CD4-positive, alpha-beta T cell (primary cell): ENCODE measurements at regions not wholly inside any gene's neighbourhood (a gene's known extent, or its start where the extent isn't known, plus 50 kb on each side); places are given as distances from the start of the nearest gene placed in this dataset.

Source experiments
- ATAC-seq: fragments of 200-7000 bp; cut with Tn5 transposase; one replicate; pipeline ENCODE4 v1.10.0; 2022; ENCODE audit warnings: mild to moderate bottlenecking; ENCODE audit not compliant: poor library complexity
- CTCF ChIA-PET: fragments of 350-600 bp; sonication (Branson Sonifier 250); formaldehyde crosslinking; loops from one replicate; lab custom pipeline; 2021; ENCODE audit warnings: antibody characterized with exemption, inconsistent platforms; lab: Charles Lee
- POLR2A ChIA-PET: fragments of 350-600 bp; sonication (Branson Sonifier 250); formaldehyde crosslinking; loops from one replicate; lab custom pipeline; 2021; ENCODE audit warnings: antibody characterized with exemption, inconsistent platforms; lab: Charles Lee
- DNase-seq, 14 experiments: peaks; one replicate each; pipeline ENCODE4 v3.0.0-alpha.2; 2013 to 2020; ENCODE audit warnings: mixed read lengths in 2 of 14
- H3K27ac ChIP-seq, 2 donors: one replicate each; pipeline versions ENCODE4 v1.5.1 to v1.7.0; 2013; ENCODE audit warnings: low read length in 2 of 2, low read depth in 1 of 2, mild to moderate bottlenecking in 1 of 2
- H3K27me3 ChIP-seq, 2 experiments: 1 replicate in 1 of 2; 2 replicates in 1 of 2; pipeline versions ENCODE4 v1.6.1 to v1.7.0; 2013; ENCODE audit warnings: low read length in 2 of 2, control low read depth in 1 of 2, mild to moderate bottlenecking in 1 of 2, moderate library complexity in 1 of 2; ENCODE audit not compliant: insufficient read depth in 2 of 2, control insufficient read depth in 1 of 2
- H3K36me3 ChIP-seq: one replicate; pipeline ENCODE4 v1.6.1; 2013; ENCODE audit warnings: low read length, control low read depth; ENCODE audit not compliant: insufficient read depth
- H3K4me1 ChIP-seq: one replicate; pipeline ENCODE4 v1.6.1; 2013; ENCODE audit warnings: low read length, control low read depth; ENCODE audit not compliant: insufficient read depth
- H3K4me3 ChIP-seq: one replicate; pipeline ENCODE4 v1.5.1; 2013; ENCODE audit warnings: mild to moderate bottlenecking, low read length, moderate library complexity
- H3K9me3 ChIP-seq, 2 experiments: 1 replicate in 1 of 2; 2 replicates in 1 of 2; pipeline versions ENCODE4 v1.6.1 to v1.7.0; 2013; ENCODE audit warnings: low read length in 2 of 2, mild to moderate bottlenecking in 2 of 2, control low read depth in 1 of 2, moderate library complexity in 1 of 2; ENCODE audit not compliant: control insufficient read depth in 1 of 2, insufficient read depth in 1 of 2
- H3K27ac Mint-ChIP-seq: one replicate; pipeline ENCODE4 v1.8.0; 2020; ENCODE audit warnings: mixed read lengths
- H3K27me3 Mint-ChIP-seq: one replicate; pipeline ENCODE4 v1.8.0; 2021; ENCODE audit warnings: mixed read lengths
- H3K36me3 Mint-ChIP-seq: one replicate; pipeline ENCODE4 v1.8.0; 2021; ENCODE audit warnings: low read depth, mixed read lengths
- H3K4me1 Mint-ChIP-seq: one replicate; pipeline ENCODE4 v1.8.0; 2021; ENCODE audit warnings: low read depth, mixed read lengths
- H3K4me3 Mint-ChIP-seq: one replicate; pipeline ENCODE4 v1.8.0; 2020; ENCODE audit warnings: mild to moderate bottlenecking, mixed read lengths
- H3K9me3 Mint-ChIP-seq: one replicate; pipeline ENCODE4 v1.8.0; 2020; ENCODE audit warnings: mixed read lengths
- CTCF ChIP-seq: fragments of 200-600 bp; IDR thresholded peaks from one replicate; pipeline ENCODE4 v1.8.0; 2022; ENCODE audit warnings: antibody characterized with exemption, mild to moderate bottlenecking
- intact Hi-C, 2 experiments: fragments of 100-400 bp; cut with DNase I in 1 of 2; cut with micrococcal nuclease in 1 of 2; formaldehyde crosslinking; loops; one replicate each; pipeline versions ENCODE4 v1.15.1 to v1.9.0; 2023 to 2025; cut with DNase I, micrococcal nuclease

- no peak overlapping the region for H3K4me3 ChIP-seq
- DNase-seq (no peak), ATAC-seq (no peak)
- Mint-ChIP-seq H3K36me3 (peaks cover 1% of the 10 kb centered on the region), H3K9me3 (no peaks in the 10 kb centered on the region), H3K4me3 (no peak overlapping the region), H3K27ac (peak overlapping the region; percentile 32), H3K4me1 (peaks cover 73% of the 10 kb centered on the region), H3K27me3 (no peaks in the 10 kb centered on the region)
- no peak for TF ChIP-seq CTCF
- H3K27me3 ChIP-seq, result no peaks in the 10 kb centered on the region
- no peaks in the 10 kb centered on the region for H3K36me3 ChIP-seq
- no peak overlapping the region for H3K27ac ChIP-seq
- peaks cover 14% of the 10 kb centered on the region for H3K4me1 ChIP-seq
- intact Hi-C loops, result no loop called here
- ChIA-PET CTCF (interaction anchor here (1.0 kb wide), 1 partner anchor 185 kb away, joined by 3 read pairs; no protein-coding TSS in a partner anchor), POLR2A (interaction anchor here (1.2 to 2.1 kb wide), 4 partner anchors 10 to 79 kb away, joined by 3 to 5 read pairs (median 4); no protein-coding TSS in a partner anchor)
- H3K9me3 ChIP-seq, result no peaks in the 10 kb centered on the region
Observed at GRCh38 chr12:92064422-92064821, 81.2 kb downstream of the BTG1 start.

- no peaks in the 10 kb centered on the region for H3K27me3 Mint-ChIP-seq
- Histone ChIP-seq H3K27ac (no peak overlapping the region), H3K4me1 (peaks cover 22% of the 10 kb centered on the region), H3K27me3 (no peaks in the 10 kb centered on the region), H3K4me3 (no peak overlapping the region), H3K9me3 (no peaks in the 10 kb centered on the region), H3K36me3 (no peaks in the 10 kb centered on the region)
- H3K27ac Mint-ChIP-seq, result peak overlapping the region; percentile 32
- TF ChIP-seq CTCF, result no peak
- ATAC-seq (no peak), DNase-seq (no peak)
- H3K4me3 Mint-ChIP-seq, result no peak overlapping the region
- intact Hi-C loops, result no loop called here
- no peaks in the 10 kb centered on the region for H3K9me3 Mint-ChIP-seq
- ChIA-PET POLR2A (interaction anchor here (1.3 to 2.1 kb wide), 3 partner anchors 14 to 80 kb away, joined by 4 to 5 read pairs (median 4); no protein-coding TSS in a partner anchor), CTCF (interaction anchor here (1.2 to 1.4 kb wide), 2 partner anchors 74 to 681 kb away, joined by 3 read pairs; no protein-coding TSS in a partner anchor)
- H3K36me3 Mint-ChIP-seq, result peaks cover 9% of the 10 kb centered on the region
- H3K4me1 Mint-ChIP-seq, result peaks cover 78% of the 10 kb centered on the region
Observed at GRCh38 chr12:92063641-92064040, 82.0 kb downstream of the BTG1 start.

- no peaks in the 10 kb centered on the region for H3K9me3 ChIP-seq
- H3K4me1 ChIP-seq, result peaks cover 25% of the 10 kb centered on the region
- ChIA-PET POLR2A (interaction anchor here (1.3 to 2.1 kb wide), 2 partner anchors 13 to 80 kb away, joined by 4 to 5 read pairs; no protein-coding TSS in a partner anchor), CTCF (interaction anchor here (1.2 to 1.4 kb wide), 3 partner anchors 15 to 681 kb away, joined by 3 read pairs; no protein-coding TSS in a partner anchor)
- TF ChIP-seq CTCF, result no peak
- Mint-ChIP-seq H3K4me3 (peak overlapping the region; percentile 26), H3K9me3 (no peaks in the 10 kb centered on the region), H3K36me3 (peaks cover 13% of the 10 kb centered on the region), H3K27me3 (no peaks in the 10 kb centered on the region), H3K4me1 (peaks cover 86% of the 10 kb centered on the region), H3K27ac (peak overlapping the region; percentile 32)
- no peak for ATAC-seq
- H3K36me3 ChIP-seq, result no peaks in the 10 kb centered on the region
- no peaks in the 10 kb centered on the region for H3K27me3 ChIP-seq
- no peak overlapping the region for H3K4me3 ChIP-seq
- no peak for DNase-seq
- H3K27ac ChIP-seq, result no peak overlapping the region
- intact Hi-C loops, result no loop called here
Observed at GRCh38 chr12:92062539-92063493, 82.8 kb downstream of the BTG1 start.
